ENCODE measurements at regions not wholly inside any gene's neighbourhood (a gene's known extent, or its start where the extent isn't known, plus 50 kb on each side); places are given as distances from the start of the nearest gene placed in this dataset.

DNA sequence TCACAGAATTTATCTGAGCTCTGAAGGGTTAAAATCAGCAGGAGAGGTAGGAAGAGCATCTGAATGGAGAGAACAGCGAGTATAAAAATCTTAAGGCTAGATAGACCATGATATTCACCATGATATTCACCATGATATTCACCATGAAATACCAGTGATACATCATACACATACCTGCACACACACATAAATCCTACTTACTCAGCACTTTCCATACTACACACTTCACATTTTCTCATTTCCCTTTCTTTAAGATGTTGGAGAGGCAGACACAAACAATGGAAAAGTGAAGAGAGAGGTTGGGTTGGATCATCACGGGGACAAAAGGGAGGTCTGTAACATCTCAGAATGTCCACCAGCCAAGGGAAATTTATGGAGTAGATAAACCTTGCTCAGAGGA, 66.4 kb upstream of the ATP10B start:
- TF ChIP-seq, protein P1, sequence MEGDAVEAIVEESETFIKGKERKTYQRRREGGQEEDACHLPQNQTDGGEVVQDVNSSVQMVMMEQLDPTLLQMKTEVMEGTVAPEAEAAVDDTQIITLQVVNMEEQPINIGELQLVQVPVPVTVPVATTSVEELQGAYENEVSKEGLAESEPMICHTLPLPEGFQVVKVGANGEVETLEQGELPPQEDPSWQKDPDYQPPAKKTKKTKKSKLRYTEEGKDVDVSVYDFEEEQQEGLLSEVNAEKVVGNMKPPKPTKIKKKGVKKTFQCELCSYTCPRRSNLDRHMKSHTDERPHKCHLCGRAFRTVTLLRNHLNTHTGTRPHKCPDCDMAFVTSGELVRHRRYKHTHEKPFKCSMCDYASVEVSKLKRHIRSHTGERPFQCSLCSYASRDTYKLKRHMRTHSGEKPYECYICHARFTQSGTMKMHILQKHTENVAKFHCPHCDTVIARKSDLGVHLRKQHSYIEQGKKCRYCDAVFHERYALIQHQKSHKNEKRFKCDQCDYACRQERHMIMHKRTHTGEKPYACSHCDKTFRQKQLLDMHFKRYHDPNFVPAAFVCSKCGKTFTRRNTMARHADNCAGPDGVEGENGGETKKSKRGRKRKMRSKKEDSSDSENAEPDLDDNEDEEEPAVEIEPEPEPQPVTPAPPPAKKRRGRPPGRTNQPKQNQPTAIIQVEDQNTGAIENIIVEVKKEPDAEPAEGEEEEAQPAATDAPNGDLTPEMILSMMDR (IDR thresholded peaks at IDR 0.05) = no peak
- TF ChIP-seq POLR2AphosphoS5 (IDR thresholded peaks at IDR 0.05; ENCODE audit: low read depth, low read length) = no peak
- TF ChIP-seq JUND (IDR thresholded peaks at IDR 0.05) = no peak
- TF ChIP-seq TAF1 (IDR thresholded peaks at IDR 0.05; ENCODE audit: borderline replicate concordance, low read depth, low read length) = no peak
- no peak for TF ChIP-seq RCOR1 (IDR thresholded peaks at IDR 0.05; ENCODE audit: low read length)
- TF ChIP-seq EP300 (IDR thresholded peaks at IDR 0.05; ENCODE audit: borderline replicate concordance in 1 of 2, low read depth in 1 of 2, low read length in 1 of 2) = no peak
- TF ChIP-seq TEAD4 (IDR thresholded peaks at IDR 0.05; ENCODE audit: borderline replicate concordance, insufficient read depth) = no peak
- TF ChIP-seq, protein P2, sequence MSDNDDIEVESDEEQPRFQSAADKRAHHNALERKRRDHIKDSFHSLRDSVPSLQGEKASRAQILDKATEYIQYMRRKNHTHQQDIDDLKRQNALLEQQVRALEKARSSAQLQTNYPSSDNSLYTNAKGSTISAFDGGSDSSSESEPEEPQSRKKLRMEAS (IDR thresholded peaks at IDR 0.05; ENCODE audit: low read depth) = no peak
- no peak for TF ChIP-seq GATA2 (CRISPR knock-in tag; IDR thresholded peaks at IDR 0.05)
- TF ChIP-seq RFX5 (IDR thresholded peaks at IDR 0.05; ENCODE audit: low read length) = no peak
- TF ChIP-seq NFIC (IDR thresholded peaks at IDR 0.05; ENCODE audit: borderline replicate concordance) = no peak
- TF ChIP-seq YY1 (IDR thresholded peaks at IDR 0.05; ENCODE audit: low read depth) = no peak
- TF ChIP-seq NRF1 (IDR thresholded peaks at IDR 0.05; ENCODE audit: low read depth, low read length) = no peak
- TF ChIP-seq MEF2A (IDR thresholded peaks at IDR 0.05; ENCODE audit: borderline replicate concordance, low read depth) = no peak

All from SK-N-SH (cell line).